Lower leg skin (tissue), 3 donors: ENCODE measurements at regions not wholly inside any gene's neighbourhood (a gene's known extent, or its start where the extent isn't known, plus 50 kb on each side); places are given as distances from the start of the nearest gene placed in this dataset.

Experiments
- POLR2A ChIP-seq, 2 donors: fragments of 450-650 bp; IDR thresholded peaks; one replicate each; pipeline ENCODE4 v1.6.1; 2016 to 2017; ENCODE audit warnings: antibody characterized with exemption in 2 of 2, mild to moderate bottlenecking in 1 of 2, moderate library complexity in 1 of 2
- TF ChIP-seq, protein P1 (sequence below), 3 donors: fragments of 450-650 bp; IDR thresholded peaks; one replicate each; pipeline ENCODE4 v1.5.1; 2016; ENCODE audit warnings: antibody characterized with exemption in 3 of 3, mild to moderate bottlenecking in 3 of 3, moderate library complexity in 2 of 3

- TF ChIP-seq, protein P1, sequence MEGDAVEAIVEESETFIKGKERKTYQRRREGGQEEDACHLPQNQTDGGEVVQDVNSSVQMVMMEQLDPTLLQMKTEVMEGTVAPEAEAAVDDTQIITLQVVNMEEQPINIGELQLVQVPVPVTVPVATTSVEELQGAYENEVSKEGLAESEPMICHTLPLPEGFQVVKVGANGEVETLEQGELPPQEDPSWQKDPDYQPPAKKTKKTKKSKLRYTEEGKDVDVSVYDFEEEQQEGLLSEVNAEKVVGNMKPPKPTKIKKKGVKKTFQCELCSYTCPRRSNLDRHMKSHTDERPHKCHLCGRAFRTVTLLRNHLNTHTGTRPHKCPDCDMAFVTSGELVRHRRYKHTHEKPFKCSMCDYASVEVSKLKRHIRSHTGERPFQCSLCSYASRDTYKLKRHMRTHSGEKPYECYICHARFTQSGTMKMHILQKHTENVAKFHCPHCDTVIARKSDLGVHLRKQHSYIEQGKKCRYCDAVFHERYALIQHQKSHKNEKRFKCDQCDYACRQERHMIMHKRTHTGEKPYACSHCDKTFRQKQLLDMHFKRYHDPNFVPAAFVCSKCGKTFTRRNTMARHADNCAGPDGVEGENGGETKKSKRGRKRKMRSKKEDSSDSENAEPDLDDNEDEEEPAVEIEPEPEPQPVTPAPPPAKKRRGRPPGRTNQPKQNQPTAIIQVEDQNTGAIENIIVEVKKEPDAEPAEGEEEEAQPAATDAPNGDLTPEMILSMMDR (IDR thresholded peaks at IDR 0.05), result no peak
- TF ChIP-seq POLR2A (IDR thresholded peaks at IDR 0.05), result no peak
These were observed 146.4 kb downstream of the CHD9NB start for GRCh38 chr16:52906281-52906680.
